GM13977 (cell line): ENCODE measurements at regions not wholly inside any gene's neighbourhood (a gene's known extent, or its start where the extent isn't known, plus 50 kb on each side); places are given as distances from the start of the nearest gene placed in this dataset.

ENCODE experiments used
- DNase-seq: peaks from one replicate; pipeline ENCODE4 v3.0.0; 2012; ENCODE audit warnings: low spot score
- in situ Hi-C: fragments of 300-500 bp; cut with MboI; formaldehyde crosslinking; loops from one replicate; pipeline ENCODE4 v1.12.0; 2022; ENCODE audit warnings: low sequenced_read_pairs, low pct_unique_long_range_greater_than_20kb, mixed read lengths, inconsistent platforms; ENCODE audit not compliant: unreplicated experiment
- TF ChIP-seq, protein P1 (sequence below): IDR thresholded peaks from 2 replicates; pipeline ENCODE4 v1.5.1; 2012; ENCODE audit warnings: mild to moderate bottlenecking, control low read depth; ENCODE audit not compliant: insufficient read depth; ENCODE audit errors: extremely low read depth, missing control alignments

DNA sequence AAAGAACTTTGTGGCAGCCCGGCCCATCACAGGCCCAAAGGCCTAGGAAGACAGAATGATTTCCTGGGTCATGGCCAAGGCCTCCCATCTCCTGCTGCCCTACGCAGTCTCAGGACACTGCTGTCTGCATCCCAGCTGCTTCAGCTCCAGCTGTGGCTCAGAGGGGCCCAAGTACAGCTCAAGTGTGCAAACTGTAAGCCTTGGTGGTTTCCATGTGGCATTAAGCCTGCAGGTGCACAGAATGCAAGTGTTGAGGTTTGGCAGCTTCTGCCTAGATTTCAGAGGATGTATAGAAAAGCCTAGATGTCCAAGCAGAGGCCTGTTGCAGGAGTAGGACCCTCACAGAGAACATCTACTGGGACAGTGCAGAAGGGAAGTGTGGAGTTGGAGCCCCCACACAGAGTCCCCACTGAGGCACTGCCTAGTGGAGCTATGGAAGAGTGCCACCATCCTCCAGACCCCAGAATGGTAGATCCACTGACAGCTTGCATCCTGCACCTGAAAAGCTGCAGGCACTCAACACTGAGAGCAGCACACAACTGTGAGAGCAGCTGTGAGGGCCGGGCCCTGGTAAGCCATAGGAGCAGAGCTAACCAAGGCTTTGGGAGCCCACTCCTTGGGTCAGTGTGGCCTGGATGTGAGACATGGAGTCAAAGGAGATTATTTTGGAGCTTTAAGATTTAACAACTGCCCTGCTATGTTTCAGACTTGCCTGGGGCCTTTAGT lies 208.2 kb upstream of the CMC1 start:
- in situ Hi-C loops: no loop called here
- TF ChIP-seq, protein P1, sequence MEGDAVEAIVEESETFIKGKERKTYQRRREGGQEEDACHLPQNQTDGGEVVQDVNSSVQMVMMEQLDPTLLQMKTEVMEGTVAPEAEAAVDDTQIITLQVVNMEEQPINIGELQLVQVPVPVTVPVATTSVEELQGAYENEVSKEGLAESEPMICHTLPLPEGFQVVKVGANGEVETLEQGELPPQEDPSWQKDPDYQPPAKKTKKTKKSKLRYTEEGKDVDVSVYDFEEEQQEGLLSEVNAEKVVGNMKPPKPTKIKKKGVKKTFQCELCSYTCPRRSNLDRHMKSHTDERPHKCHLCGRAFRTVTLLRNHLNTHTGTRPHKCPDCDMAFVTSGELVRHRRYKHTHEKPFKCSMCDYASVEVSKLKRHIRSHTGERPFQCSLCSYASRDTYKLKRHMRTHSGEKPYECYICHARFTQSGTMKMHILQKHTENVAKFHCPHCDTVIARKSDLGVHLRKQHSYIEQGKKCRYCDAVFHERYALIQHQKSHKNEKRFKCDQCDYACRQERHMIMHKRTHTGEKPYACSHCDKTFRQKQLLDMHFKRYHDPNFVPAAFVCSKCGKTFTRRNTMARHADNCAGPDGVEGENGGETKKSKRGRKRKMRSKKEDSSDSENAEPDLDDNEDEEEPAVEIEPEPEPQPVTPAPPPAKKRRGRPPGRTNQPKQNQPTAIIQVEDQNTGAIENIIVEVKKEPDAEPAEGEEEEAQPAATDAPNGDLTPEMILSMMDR: no peak
- no peak for DNase-seq

DNA sequence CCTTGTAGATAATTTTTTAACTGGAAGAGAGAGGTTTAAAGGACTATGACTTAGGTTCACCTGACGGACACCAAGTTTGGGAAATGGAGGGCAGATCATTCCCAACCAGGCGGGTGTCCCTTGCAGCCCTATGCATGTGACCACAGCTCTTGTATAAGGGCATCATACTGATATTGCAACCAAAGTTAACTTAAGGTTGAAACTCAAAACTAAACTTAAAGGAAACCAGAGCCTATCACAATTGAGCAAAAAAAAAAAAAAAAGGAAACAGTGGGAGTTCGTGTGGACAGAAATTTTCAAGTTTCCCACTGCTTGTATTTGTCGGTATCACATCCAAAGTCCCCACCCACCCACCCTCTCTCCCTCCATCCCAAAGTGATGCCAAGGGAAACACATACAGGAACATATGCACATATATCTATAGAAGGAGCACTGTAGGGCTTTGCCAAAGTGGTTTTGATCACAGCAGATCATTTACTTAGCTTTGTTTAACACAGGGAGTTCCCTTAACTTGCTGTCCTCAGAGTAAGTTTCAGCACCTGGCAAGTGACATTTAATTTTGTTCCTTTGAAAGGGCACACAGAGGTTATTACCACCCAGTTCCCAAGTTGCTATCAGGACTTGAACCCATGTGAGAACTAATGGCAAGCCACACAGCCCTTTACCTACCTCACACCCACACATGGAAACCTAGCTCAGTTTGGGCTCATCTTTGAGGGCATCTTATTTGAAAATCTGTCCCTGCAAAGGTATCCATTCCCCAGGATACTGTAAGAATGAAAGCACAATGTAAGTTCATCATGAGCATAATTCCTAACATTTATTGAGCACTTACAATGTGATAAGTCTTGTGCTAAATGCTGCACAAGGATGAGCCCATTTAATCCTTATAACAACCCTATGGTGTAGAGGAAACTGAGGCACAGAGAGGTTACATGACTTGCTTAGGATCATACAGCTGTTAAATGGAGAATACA lies 204.5 kb upstream of the CMC1 start:
- in situ Hi-C loops: no loop called here
- DNase-seq: no peak
- TF ChIP-seq, protein P1: no peak

DNA sequence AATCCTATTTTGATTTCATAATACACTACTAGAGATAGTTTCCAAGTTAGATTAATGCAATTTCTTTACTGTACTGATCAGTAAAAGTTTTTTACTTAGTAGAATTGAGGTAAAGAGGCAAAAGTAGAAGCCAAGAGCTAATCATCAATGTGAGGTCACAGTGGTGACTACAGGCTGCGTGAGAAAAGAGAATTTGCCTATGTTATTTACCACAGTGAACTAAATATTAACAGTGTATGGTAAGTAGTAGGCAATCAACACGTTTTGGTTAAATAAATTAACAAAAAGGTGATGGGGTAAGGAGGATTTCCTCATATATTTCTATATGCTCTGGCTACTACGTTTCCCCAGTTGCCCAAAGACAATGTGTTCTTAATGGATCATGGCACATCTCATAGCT lies 202.2 kb upstream of the CMC1 start:
- no peak for DNase-seq
- TF ChIP-seq, protein P1: no peak
- in situ Hi-C loops: no loop called here

DNA sequence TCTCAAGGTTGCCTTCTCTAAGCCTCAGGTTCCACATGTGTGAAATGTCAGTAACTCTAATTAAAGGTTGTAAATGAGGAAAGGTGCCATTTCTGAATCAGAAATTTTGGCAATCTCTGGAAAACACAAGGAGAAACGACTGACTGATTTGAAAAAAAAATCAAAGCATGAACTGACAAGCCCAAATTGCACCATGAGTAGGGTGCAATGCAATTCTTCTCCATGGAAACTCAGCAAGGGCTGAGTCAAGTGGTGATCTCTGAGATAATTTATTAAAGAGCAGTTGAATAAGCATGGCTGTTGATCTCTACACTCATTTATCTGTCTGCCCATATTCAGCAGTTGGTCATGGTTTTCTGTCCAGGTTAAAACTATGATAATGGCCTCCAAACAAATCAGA lies 201.6 kb upstream of the CMC1 start:
- no peak for DNase-seq

DNA sequence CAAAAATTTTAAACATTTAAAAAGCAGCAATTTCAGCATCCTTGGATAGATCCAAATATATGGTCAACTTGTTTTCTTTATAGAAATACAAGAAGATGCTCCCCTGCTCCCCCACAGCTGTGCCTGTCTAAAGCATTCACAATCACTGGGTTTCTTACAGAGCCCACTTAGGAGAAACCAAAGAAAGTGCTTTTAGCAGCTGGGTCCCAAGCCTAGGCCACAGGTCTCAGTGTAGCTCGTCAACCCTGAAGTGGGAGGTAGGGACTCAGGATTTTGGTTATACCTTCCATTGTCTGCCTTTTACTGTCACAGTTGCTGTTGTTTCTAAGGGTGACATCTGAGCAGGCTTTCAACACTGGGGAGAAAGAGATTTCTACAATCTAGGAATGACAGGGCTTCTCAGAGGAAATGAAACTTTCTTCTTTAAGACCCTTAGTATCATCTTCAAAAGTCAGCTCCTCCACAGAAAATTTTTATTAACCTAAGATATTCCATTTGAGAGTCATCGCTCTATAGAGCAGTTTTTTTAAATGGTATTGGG lies 199.3 kb upstream of the CMC1 start:
- in situ Hi-C loops: no loop called here
- TF ChIP-seq, protein P1: no peak
- no peak for DNase-seq

More for the DNA sequence above, 201.6 kb upstream of the CMC1 start:
- in situ Hi-C loops: no loop called here
- TF ChIP-seq, protein P1: no peak

DNA sequence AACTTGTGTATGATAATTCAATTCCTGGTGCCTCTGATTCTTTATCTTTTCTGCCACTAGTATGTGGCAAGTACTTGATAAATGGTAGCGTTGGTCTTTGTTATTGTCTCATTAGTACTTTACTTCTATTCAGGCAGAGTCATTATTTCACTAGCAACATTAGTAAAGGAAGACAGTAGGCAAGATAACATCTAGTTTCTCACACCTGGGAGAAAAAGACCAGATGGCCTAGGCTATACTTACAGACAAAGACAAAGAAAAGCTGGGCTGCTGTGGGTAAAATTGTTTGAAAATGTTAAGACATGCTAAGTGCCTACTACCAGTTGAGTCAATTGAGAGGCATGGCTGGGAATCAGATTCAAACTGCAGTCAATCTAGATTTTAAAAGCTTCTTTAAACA lies 198.7 kb upstream of the CMC1 start:
- DNase-seq: no peak
- TF ChIP-seq, protein P1: no peak
- in situ Hi-C loops: no loop called here
